ENCODE measurements at regions not wholly inside any gene's neighbourhood (a gene's known extent, or its start where the extent isn't known, plus 50 kb on each side); places are given as distances from the start of the nearest gene placed in this dataset.
A peak's percentile ranks its signal among the peaks of the same experiment; 100 is the strongest.

- no peak for DNase-seq
Observed at GRCh38 chr21:36636016-36636415, 62.9 kb upstream of the SIM2 start.

- DNase-seq = no peak
Observed at GRCh38 chr21:36636439-36636838, 62.5 kb upstream of the SIM2 start.

- no peak for DNase-seq
Observed at GRCh38 chr21:36639769-36640168, 59.1 kb upstream of the SIM2 start.

- no peak for DNase-seq
Observed at GRCh38 chr21:36640174-36640720, 58.7 kb upstream of the SIM2 start.

- DNase-seq = no peak
Observed at GRCh38 chr21:36640721-36641244, 58.1 kb upstream of the SIM2 start.

- DNase-seq = no peak
Observed at GRCh38 chr21:36641346-36641745, 57.6 kb upstream of the SIM2 start.

- DNase-seq = no peak
Observed at GRCh38 chr21:36641886-36642285, 57.0 kb upstream of the SIM2 start.

GRCh38 chr21:36642777-36643176 lies 56.1 kb upstream of the SIM2 start:
- no peak for DNase-seq

GRCh38 chr21:36643374-36644250 lies 55.3 kb upstream of the SIM2 start:
- no peak for DNase-seq

- no peak for DNase-seq
Observed at GRCh38 chr21:36646011-36646410, 52.9 kb upstream of the SIM2 start.

- no peak for DNase-seq
Observed at GRCh38 chr21:36646645-36647044, 52.3 kb upstream of the SIM2 start.

GRCh38 chr21:36647279-36648093 lies 51.4 kb upstream of the SIM2 start:
- DNase-seq = peak; percentile 18

Data from fibroblast of skin of scalp (primary cell).